ENCODE measurements at regions not wholly inside any gene's neighbourhood (a gene's known extent, or its start where the extent isn't known, plus 50 kb on each side); places are given as distances from the start of the nearest gene placed in this dataset.

- TF ChIP-seq CTCF (conservative IDR thresholded peaks at IDR 0.05), result no peak
- no peak for TF ChIP-seq ZFX (IDR thresholded peaks at IDR 0.05)
- no peak overlapping the region; the same call in 1 of the 2 replicates for H3K27ac ChIP-seq
Observed at GRCh38 chr1:9482403-9482802, 56.9 kb upstream of the SLC25A33 start.

GRCh38 chr1:9482816-9483572 is 56.3 kb upstream of the SLC25A33 start:
- TF ChIP-seq ZFX (IDR thresholded peaks at IDR 0.05) (no peak), CTCF (conservative IDR thresholded peaks at IDR 0.05) (no peak)
- no peak overlapping the region; the same call in 1 of the 2 replicates for H3K27ac ChIP-seq

- TF ChIP-seq CTCF (conservative IDR thresholded peaks at IDR 0.05), result no peak
- no peak for TF ChIP-seq ZFX (IDR thresholded peaks at IDR 0.05)
- H3K27ac ChIP-seq, result no peak overlapping the region
Observed at GRCh38 chr1:9486466-9487140, 52.7 kb upstream of the SLC25A33 start.

Measured in C4-2B (cell line).